Astrocyte (in vitro differentiated cells and primary cell): ENCODE measurements at regions not wholly inside any gene's neighbourhood (a gene's known extent, or its start where the extent isn't known, plus 50 kb on each side); places are given as distances from the start of the nearest gene placed in this dataset.

Experiments used
- DNase-seq: peaks from one replicate; pipeline ENCODE4 v3.0.0-alpha.2; 2010; ENCODE audit warnings: low read depth
- FAIRE-seq: peaks from 2 replicates; lab custom pipeline; 2011; peaks lifted over from hg19 to GRCh38; lab: Jason Lieb, UNC
- H2AFZ ChIP-seq: 2 replicates; pipeline ENCODE4 v1.6.0; 2012; ENCODE audit warnings: low read depth, low read length, inconsistent platforms
- H3K27ac ChIP-seq: 2 replicates; pipeline ENCODE4 v1.5.1; 2011; ENCODE audit warnings: low read depth, low read length, inconsistent platforms
- H3K27me3 ChIP-seq: 2 replicates; pipeline ENCODE4 v1.6.0; 2011; ENCODE audit warnings: low read length, inconsistent platforms; ENCODE audit not compliant: insufficient read depth
- H3K36me3 ChIP-seq: 2 replicates; pipeline ENCODE4 v1.5.1; 2011; ENCODE audit warnings: low read length, inconsistent platforms; ENCODE audit not compliant: insufficient read depth
- H3K4me1 ChIP-seq: 2 replicates; pipeline ENCODE4 v1.5.1; 2011; ENCODE audit warnings: low read length, inconsistent platforms; ENCODE audit not compliant: insufficient read depth
- H3K4me2 ChIP-seq: 2 replicates; pipeline ENCODE4 v1.6.0; 2012; ENCODE audit warnings: low read length, inconsistent platforms
- H3K4me3 ChIP-seq: 2 replicates; pipeline ENCODE4 v1.5.1; 2011; ENCODE audit warnings: low read depth, mild to moderate bottlenecking, low read length, inconsistent platforms; ENCODE audit not compliant: insufficient read depth
- H3K79me2 ChIP-seq: 2 replicates; pipeline ENCODE4 v1.6.0; 2012; ENCODE audit warnings: mild to moderate bottlenecking, low read length, inconsistent platforms; ENCODE audit not compliant: insufficient read depth
- H3K9ac ChIP-seq: 2 replicates; pipeline ENCODE4 v1.6.0; 2012; ENCODE audit warnings: mild to moderate bottlenecking, low read length, inconsistent platforms
- H3K9me3 ChIP-seq: 2 replicates; pipeline ENCODE4 v1.5.1; 2012; ENCODE audit warnings: low read depth, mild to moderate bottlenecking, low read length, inconsistent platforms; ENCODE audit not compliant: insufficient read depth
- H4K20me1 ChIP-seq: 2 replicates; pipeline ENCODE4 v1.6.0; 2012; ENCODE audit warnings: low read length, inconsistent platforms; ENCODE audit not compliant: insufficient read depth
- H3K27ac Mint-ChIP-seq: one replicate; pipeline ENCODE4 v1.8.0; 2021; ENCODE audit warnings: mild to moderate bottlenecking, mixed read lengths; ENCODE audit not compliant: unreplicated experiment
- H3K27me3 Mint-ChIP-seq: one replicate; pipeline ENCODE4 v1.8.0; 2021; ENCODE audit warnings: low read depth, mixed read lengths; ENCODE audit not compliant: unreplicated experiment
- H3K36me3 Mint-ChIP-seq: one replicate; pipeline ENCODE4 v1.8.0; 2021; ENCODE audit warnings: low read depth, mixed read lengths; ENCODE audit not compliant: unreplicated experiment
- H3K4me1 Mint-ChIP-seq: one replicate; pipeline ENCODE4 v1.8.0; 2021; ENCODE audit warnings: low read depth, mixed read lengths; ENCODE audit not compliant: unreplicated experiment
- H3K4me3 Mint-ChIP-seq: one replicate; pipeline ENCODE4 v1.8.0; 2021; ENCODE audit warnings: mild to moderate bottlenecking, moderate library complexity, mixed read lengths; ENCODE audit not compliant: unreplicated experiment
- H3K9me3 Mint-ChIP-seq: one replicate; pipeline ENCODE4 v1.8.0; 2021; ENCODE audit warnings: mild to moderate bottlenecking, mixed read lengths; ENCODE audit not compliant: unreplicated experiment
- CTCF ChIP-seq: IDR thresholded peaks from 2 replicates; pipeline ENCODE4 v1.5.1; 2011; ENCODE audit warnings: low read depth, mild to moderate bottlenecking, inconsistent platforms, low read length, moderate library complexity; ENCODE audit not compliant: insufficient read depth
- EZH2 ChIP-seq: IDR thresholded peaks from 2 replicates; pipeline ENCODE4 v1.6.1; 2012; ENCODE audit warnings: mild to moderate bottlenecking, low read length, inconsistent platforms; ENCODE audit not compliant: insufficient read depth

- Mint-ChIP-seq H3K4me1 (peaks cover 4% of the 10 kb centered on the region), H3K27ac (no peak overlapping the region), H3K36me3 (no peaks in the 10 kb centered on the region), H3K9me3 (no peaks in the 10 kb centered on the region), H3K27me3 (no peaks in the 10 kb centered on the region), H3K4me3 (no peak overlapping the region)
- no peaks in the 10 kb centered on the region for H3K36me3 ChIP-seq
- H3K27me3 ChIP-seq: no peaks in the 10 kb centered on the region
- no peak overlapping the region for H3K27ac ChIP-seq
- no peak for FAIRE-seq
- H3K4me1 ChIP-seq: no peaks in the 10 kb centered on the region
- no peak overlapping the region for H2AFZ ChIP-seq
- no peaks in the 10 kb centered on the region for H3K79me2 ChIP-seq
- H4K20me1 ChIP-seq: no peaks in the 10 kb centered on the region
- TF ChIP-seq CTCF: no peak
- TF ChIP-seq EZH2: no peak
- H3K4me2 ChIP-seq: no peak overlapping the region
- no peak for DNase-seq
- H3K9me3 ChIP-seq: no peaks in the 10 kb centered on the region
- no peak overlapping the region for H3K4me3 ChIP-seq
- no peak overlapping the region for H3K9ac ChIP-seq
Observed at GRCh38 chr7:85586091-85586490, 399.2 kb upstream of the SEMA3D start.

- Histone ChIP-seq H3K4me1 (no peaks in the 10 kb centered on the region), H3K27me3 (no peaks in the 10 kb centered on the region), H4K20me1 (no peaks in the 10 kb centered on the region), H3K9ac (no peak overlapping the region), H3K4me3 (no peak overlapping the region), H3K27ac (no peak overlapping the region), H3K79me2 (no peaks in the 10 kb centered on the region), H2AFZ (no peak overlapping the region), H3K36me3 (no peaks in the 10 kb centered on the region), H3K4me2 (no peak overlapping the region), H3K9me3 (no peaks in the 10 kb centered on the region)
- no peaks in the 10 kb centered on the region for H3K9me3 Mint-ChIP-seq
- peaks cover 4% of the 10 kb centered on the region for H3K4me1 Mint-ChIP-seq
- H3K36me3 Mint-ChIP-seq: no peaks in the 10 kb centered on the region
- DNase-seq: no peak
- FAIRE-seq: no peak
- TF ChIP-seq CTCF (no peak), EZH2 (no peak)
- H3K4me3 Mint-ChIP-seq: no peak overlapping the region
- no peaks in the 10 kb centered on the region for H3K27me3 Mint-ChIP-seq
- H3K27ac Mint-ChIP-seq: no peak overlapping the region
Observed at GRCh38 chr7:85583131-85583953, 396.5 kb upstream of the SEMA3D start.

GRCh38 chr7:85573844-85574243, 387.0 kb upstream of the SEMA3D start:
- Histone ChIP-seq H3K9ac (no peak overlapping the region), H3K4me1 (no peaks in the 10 kb centered on the region), H3K4me2 (no peak overlapping the region), H3K36me3 (no peaks in the 10 kb centered on the region), H3K27me3 (no peaks in the 10 kb centered on the region), H3K27ac (no peak overlapping the region), H3K79me2 (no peaks in the 10 kb centered on the region), H2AFZ (no peak overlapping the region), H4K20me1 (no peaks in the 10 kb centered on the region), H3K4me3 (no peak overlapping the region), H3K9me3 (no peaks in the 10 kb centered on the region)
- Mint-ChIP-seq H3K9me3 (no peaks in the 10 kb centered on the region), H3K36me3 (no peaks in the 10 kb centered on the region), H3K4me1 (no peaks in the 10 kb centered on the region), H3K4me3 (no peak overlapping the region), H3K27me3 (no peaks in the 10 kb centered on the region), H3K27ac (no peak overlapping the region)
- DNase-seq (no peak), FAIRE-seq (no peak)
- TF ChIP-seq EZH2: no peak
- TF ChIP-seq CTCF: no peak
